AG20443 (cell line): ENCODE measurements at regions not wholly inside any gene's neighbourhood (a gene's known extent, or its start where the extent isn't known, plus 50 kb on each side); places are given as distances from the start of the nearest gene placed in this dataset.
"Not testable (repeated sequence)": the region's sequence is repeated elsewhere in the genome, so short reads cannot be mapped to it uniquely, and the experiment has no call there.

Experiments used
- DNase-seq: peaks from one replicate; pipeline ENCODE4 v3.0.0; 2012; ENCODE audit warnings: low spot score, mixed read lengths

DNA sequence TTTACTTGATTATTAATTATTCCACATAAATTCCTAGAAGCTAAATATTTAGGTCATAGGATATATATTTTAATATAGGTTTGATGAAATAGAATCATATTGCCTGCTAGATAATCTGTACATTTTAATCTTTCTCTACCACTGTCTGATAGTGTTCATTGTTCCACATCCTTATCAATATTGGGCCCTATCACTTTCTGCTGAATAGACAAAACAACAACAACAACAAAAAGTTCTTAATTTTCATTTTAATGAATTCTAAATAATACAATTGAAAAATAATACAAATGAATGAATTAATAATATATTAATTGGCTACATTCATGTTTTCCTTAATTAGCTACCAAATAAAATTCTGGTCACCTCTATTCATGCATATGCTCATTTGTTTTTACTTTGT is 1437.2 kb downstream of the LRFN5 start:
- DNase-seq = no peak

GRCh38 chr14:43042408-43042807 is 1435.7 kb downstream of the LRFN5 start:
- no peak for DNase-seq

DNA sequence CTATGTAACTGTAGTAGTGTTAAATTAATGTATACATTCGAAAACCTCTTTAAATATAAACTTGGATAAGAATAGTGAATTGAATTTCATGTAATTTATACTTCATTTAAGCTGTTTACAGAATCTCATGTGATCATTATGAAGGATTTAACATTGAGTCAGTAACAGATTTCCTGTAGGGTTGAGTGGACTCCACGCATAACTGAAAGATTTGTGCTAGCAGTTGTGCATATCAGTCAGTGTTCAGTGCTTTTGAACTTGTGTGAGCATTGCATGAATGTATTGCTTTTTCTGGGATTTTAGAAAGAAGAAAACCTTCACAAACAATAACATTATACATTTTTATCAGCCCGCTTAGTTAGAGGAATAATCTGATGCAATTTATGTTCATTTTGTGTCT is 1435.3 kb downstream of the LRFN5 start:
- no peak for DNase-seq

DNA sequence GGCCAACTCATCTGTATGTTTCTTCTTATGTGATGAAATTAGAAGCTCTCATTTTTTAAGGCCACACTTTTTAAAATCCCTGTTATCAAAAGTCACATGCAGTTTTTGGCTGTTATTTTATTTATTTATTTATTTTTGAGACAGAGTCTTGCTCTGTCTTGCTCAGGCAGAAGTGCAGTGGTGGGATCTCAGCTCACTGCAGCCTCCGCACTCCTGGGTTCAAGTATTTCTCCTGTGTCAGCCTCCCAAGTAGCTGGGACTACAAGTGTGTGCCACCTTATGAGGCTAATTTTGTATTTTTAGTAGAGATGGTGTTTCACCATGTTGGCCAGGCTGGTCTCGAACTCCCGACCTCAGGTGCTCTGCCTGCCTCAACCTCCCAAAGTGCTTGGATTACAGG is 1434.5 kb downstream of the LRFN5 start:
- DNase-seq = no peak

DNA sequence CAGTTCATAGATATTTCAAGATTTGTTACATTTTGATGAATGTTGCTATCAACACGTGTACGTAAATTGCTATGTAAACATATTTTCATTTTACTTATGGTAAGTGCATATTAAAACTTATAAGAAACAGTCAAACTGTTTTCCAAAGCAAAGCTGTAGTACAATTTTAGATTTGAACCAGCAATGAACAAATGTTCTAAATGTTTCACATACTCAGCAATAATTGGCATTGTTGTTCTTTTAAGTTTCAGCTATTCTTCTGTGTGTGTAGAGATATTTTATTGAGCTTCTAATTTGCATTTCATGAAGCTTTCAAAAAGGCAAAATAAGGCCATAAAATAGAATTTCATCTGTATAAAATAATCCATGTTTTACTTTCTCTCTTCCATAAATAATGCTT is 1433.2 kb downstream of the LRFN5 start:
- no peak for DNase-seq

GRCh38 chr14:43031598-43031997 is 1424.9 kb downstream of the LRFN5 start:
- no peak for DNase-seq

- DNase-seq = no peak
Measured at GRCh38 chr14:43022094-43022800, 1415.6 kb downstream of the LRFN5 start.

DNA sequence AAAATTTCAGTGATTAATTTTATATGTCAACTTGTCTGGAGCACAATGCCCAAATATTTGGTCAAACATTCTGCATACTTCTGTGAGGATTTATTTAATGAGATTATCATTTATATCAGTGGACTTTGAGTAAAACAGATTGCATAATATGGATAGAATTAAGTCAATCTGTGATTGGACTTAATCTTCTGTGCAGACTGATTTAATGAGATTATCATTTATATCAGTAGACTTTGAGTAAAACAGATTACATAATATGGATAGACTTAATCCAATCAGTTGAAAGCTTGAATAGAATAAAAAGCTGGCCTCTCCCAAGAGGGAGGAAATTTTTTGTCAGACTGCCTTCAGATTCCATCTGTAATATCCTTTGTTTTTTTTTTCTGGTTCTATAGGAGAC is 1413.2 kb downstream of the LRFN5 start:
- no peak for DNase-seq

GRCh38 chr14:43014338-43014737 is 1407.7 kb downstream of the LRFN5 start:
- no peak for DNase-seq

DNA sequence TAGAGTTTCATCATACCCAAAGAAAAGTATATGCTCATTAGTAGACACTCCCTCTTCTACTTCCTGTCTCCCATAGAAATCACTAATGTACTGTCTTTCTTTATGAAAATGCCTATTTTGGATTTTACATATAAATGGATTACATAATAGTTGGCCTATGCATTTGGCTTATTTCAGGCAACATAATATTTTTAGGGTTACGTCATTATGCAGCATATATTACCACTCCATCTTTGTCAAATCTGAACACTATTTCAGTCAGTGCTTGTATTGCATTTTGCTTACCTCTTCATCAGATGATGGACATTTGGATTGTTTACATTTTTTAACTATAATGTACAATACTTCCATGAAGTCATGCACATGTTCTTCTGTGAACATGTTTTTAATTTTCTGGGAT is 1406.1 kb downstream of the LRFN5 start:
- DNase-seq = no peak

DNA sequence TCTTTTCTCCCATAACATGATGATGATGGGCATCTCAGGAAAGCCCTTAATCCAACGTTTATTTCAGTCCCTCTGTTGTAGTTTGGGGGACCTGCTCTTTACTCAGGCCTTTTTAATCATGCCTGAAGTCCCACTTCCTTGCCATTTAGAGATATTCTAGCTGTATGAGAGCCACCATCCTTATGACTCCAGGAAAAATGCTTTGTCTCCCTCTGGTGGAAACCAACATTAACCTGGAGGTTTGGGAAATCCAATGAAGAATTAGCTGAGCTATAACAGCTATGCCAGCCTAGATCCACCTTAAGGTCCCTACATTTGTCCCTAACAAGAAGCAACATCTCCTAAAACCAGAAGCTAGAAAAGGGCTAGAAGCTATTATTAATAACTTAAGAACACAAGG is 1399.1 kb downstream of the LRFN5 start:
- DNase-seq = no peak

GRCh38 chr14:43003845-43004244 is 1397.2 kb downstream of the LRFN5 start:
- no peak for DNase-seq

DNA sequence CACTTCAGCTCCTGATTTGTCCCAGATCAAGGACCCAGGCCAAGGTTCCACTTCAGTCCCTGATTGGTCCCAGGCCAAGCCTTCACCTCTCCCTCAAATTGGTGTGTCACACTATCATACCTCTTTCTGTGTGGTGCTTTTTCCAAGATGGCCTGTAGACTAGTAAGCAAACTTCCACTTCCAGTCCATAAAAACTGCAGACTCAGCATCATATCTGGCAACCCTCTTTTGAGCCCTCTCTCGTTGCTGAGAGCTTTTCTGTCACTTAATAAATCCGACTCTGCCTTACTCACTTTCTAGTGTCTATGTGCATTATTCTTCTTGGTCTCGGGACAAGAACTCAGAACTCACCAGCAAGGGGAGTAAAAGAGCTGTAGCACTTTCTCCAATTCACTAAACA is 1395.1 kb downstream of the LRFN5 start:
- DNase-seq = no peak

GRCh38 chr14:42994051-42994736 is 1387.5 kb downstream of the LRFN5 start:
- no peak for DNase-seq

DNA sequence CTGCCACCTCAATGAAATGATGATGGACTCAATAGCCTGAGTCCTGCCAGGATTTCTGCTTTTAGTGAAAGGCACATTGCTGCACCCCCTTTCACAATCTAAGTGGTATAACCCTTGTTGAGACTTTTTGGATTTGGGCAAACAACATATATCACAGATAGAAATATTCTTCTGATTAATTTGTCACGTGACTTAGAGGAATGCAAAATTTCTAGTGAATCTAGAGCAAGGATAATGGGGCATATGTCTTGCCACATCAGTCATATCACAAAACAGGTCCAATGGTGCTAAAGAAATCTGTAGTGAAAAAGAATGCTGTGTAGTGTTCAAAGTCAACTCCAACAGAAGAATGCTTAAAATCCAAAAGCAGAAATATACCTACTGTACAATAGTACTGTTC is 1386.3 kb downstream of the LRFN5 start:
- no peak for DNase-seq

DNA sequence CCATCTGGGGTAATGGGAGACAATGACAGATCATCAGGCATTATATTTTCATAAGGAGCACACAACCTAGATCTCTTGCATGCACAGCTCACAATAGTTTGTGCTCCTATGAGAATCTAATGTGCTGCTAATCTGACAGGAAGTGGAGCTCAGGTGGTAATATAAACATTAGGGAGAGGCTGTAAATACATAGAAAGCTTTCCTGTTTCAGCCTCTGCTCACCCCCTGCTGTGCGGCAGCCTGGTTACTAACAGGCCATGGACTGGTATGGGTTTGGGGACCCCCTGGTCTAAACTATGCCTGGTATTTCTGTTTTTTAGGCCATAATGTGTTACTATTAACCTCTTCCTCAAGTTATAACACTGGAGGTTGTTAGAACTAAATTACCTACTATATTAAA is 1373.7 kb downstream of the LRFN5 start:
- DNase-seq = no peak

- DNase-seq = not testable (repeated sequence)
Measured at GRCh38 chr14:42973171-42973570, 1366.5 kb downstream of the LRFN5 start.

- no peak for DNase-seq
Measured at GRCh38 chr14:42965512-42965911, 1358.8 kb downstream of the LRFN5 start.

DNA sequence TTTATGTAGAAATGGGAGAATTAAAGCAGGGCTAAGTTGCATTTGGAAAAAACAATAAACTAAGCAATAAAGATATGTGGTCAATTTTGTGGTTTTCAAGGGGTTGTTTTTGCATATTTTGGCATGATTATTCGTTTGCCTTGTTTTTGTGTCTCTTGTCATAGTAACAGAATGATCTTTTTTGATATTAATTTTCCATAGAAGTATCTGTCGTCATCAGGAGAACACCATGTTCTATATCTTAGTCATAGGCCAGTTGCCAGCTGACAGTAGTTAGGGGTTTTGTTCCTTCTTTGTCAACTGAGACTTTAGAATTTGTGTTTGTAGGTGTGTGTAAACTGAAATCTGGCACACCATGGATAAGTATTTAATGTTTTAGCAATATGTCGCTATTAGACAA is 1354.8 kb downstream of the LRFN5 start:
- no peak for DNase-seq

DNA sequence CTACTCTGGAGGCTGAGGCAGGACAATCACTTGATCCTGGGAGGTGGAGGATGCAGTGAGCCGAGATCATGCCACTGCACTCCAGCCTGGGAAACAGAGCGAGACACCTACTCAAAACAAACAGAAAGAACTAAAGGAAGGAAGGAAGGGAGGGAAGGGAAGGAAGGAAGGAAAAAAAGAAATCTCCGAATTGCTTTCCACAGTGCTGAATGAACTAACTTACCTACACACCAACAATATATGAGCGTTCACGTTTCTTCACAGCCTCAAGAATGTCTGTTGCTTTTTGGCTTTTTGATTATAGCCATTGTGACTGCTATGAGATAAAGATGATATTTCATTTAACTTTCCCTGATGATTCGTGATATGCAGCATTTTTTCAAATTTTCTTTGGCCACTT is 1343.7 kb downstream of the LRFN5 start:
- DNase-seq = no peak

DNA sequence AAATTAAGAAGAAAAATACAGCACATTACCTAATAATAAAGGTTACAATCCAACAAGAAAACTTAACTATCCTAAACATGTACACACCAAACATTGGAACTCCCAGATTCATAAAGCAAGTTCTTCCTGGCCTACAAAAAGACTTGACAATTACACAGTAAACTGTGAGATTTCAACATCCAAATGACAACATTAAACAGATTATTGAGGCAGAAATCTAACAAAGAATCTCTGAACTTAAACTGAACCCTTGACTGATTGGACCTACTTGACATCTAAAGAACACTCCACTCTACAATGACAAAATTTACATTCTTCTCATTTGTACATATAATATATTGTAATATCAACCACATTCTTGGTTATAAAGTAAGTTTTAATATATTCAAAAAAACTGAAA is 1341.3 kb downstream of the LRFN5 start:
- no peak for DNase-seq

GRCh38 chr14:42944284-42944683 is 1337.6 kb downstream of the LRFN5 start:
- no peak for DNase-seq

- DNase-seq = no peak
Measured at GRCh38 chr14:42931308-42931707, 1324.6 kb downstream of the LRFN5 start.
